GM10248 (cell line): ENCODE measurements at regions not wholly inside any gene's neighbourhood (a gene's known extent, or its start where the extent isn't known, plus 50 kb on each side); places are given as distances from the start of the nearest gene placed in this dataset.

Experiments
- CTCF ChIA-PET: fragments of 300-600 bp; sonication (Branson Sonifier 250); formaldehyde crosslinking; extraction: SDS; loops from one replicate; lab custom pipeline; 2021; ENCODE audit warnings: antibody characterized with exemption; lab: Yijun Ruan, JAX
- POLR2A ChIA-PET: fragments of 350-650 bp; sonication (Branson Sonifier 250); formaldehyde crosslinking; extraction: SDS; loops from one replicate; lab custom pipeline; 2020; ENCODE audit warnings: antibody characterized with exemption; lab: Yijun Ruan, JAX
- DNase-seq: peaks from one replicate; pipeline ENCODE4 v3.0.0; 2012; ENCODE audit errors: extremely low spot score
- CTCF ChIP-seq: IDR thresholded peaks from 2 replicates; pipeline ENCODE4 v1.5.1; 2012; ENCODE audit warnings: mild to moderate bottlenecking, low read depth; ENCODE audit errors: extremely low read depth, missing control alignments, control extremely low read depth

GRCh38 chr5:78726571-78726970 lies 78.0 kb upstream of the LHFPL2 start:
- DNase-seq: no peak
- ChIA-PET CTCF (no interaction called here), POLR2A (no interaction called here)
- TF ChIP-seq CTCF: no peak

GRCh38 chr5:78726003-78726402 lies 77.4 kb upstream of the LHFPL2 start:
- no peak for TF ChIP-seq CTCF
- POLR2A ChIA-PET: no interaction called here
- CTCF ChIA-PET: no interaction called here
- no peak for DNase-seq

GRCh38 chr5:78724061-78724460 lies 75.5 kb upstream of the LHFPL2 start:
- CTCF ChIA-PET: no interaction called here
- DNase-seq: no peak
- POLR2A ChIA-PET: no interaction called here
- TF ChIP-seq CTCF: no peak

GRCh38 chr5:78720997-78721396 lies 72.4 kb upstream of the LHFPL2 start:
- DNase-seq: no peak
- ChIA-PET CTCF (interaction anchor here (0.8 to 1.8 kb wide), 6 partner anchors 8 to 253 kb away, joined by 3 to 4 read pairs (median 3); no protein-coding TSS in a partner anchor), POLR2A (no interaction called here)
- no peak for TF ChIP-seq CTCF

- ChIA-PET POLR2A (no interaction called here), CTCF (interaction anchor here (1.0 to 1.8 kb wide), 4 partner anchors 9 to 253 kb away, joined by 3 to 4 read pairs (median 3); no protein-coding TSS in a partner anchor)
- DNase-seq: no peak
- TF ChIP-seq CTCF: no peak
These were observed 71.8 kb upstream of the LHFPL2 start for GRCh38 chr5:78720227-78720985.

- no peak for TF ChIP-seq CTCF
- CTCF ChIA-PET: interaction anchor here (1.1 to 1.8 kb wide), 4 partner anchors 9 to 45 kb away, joined by 3 to 4 read pairs (median 4); no protein-coding TSS in a partner anchor
- DNase-seq: no peak
- POLR2A ChIA-PET: no interaction called here
These were observed 71.1 kb upstream of the LHFPL2 start for GRCh38 chr5:78719504-78720219.
